Suprapubic skin (tissue), 4 donors: ENCODE measurements at regions not wholly inside any gene's neighbourhood (a gene's known extent, or its start where the extent isn't known, plus 50 kb on each side); places are given as distances from the start of the nearest gene placed in this dataset.

Experiments
- CTCF ChIP-seq, 2 donors: fragments of 200-600 bp in 1 of 2; fragments of 450-650 bp in 1 of 2; sonication (generic) in 1 of 2; IDR thresholded peaks; one replicate each; pipeline ENCODE4 v1.5.1; 2016 to 2019; ENCODE audit warnings: antibody characterized with exemption in 2 of 2, mild to moderate bottlenecking in 1 of 2, moderate library complexity in 1 of 2
- POLR2A ChIP-seq, 2 donors: fragments of 450-650 bp; IDR thresholded peaks; one replicate each; pipeline ENCODE4 v1.6.1; 2017; ENCODE audit warnings: antibody characterized with exemption in 2 of 2, mild to moderate bottlenecking in 2 of 2, moderate library complexity in 2 of 2
- POLR2AphosphoS5 ChIP-seq, 3 donors: sonication (generic); formaldehyde crosslinking; IDR thresholded peaks; one replicate each; pipeline ENCODE4 v1.6.1; 2017; ENCODE audit warnings: antibody characterized with exemption in 3 of 3

GRCh38 chrY:9027729-9028375 is 309.4 kb upstream of the TSPY4 start:
- TF ChIP-seq POLR2A (IDR thresholded peaks at IDR 0.05) (no peak), CTCF (IDR thresholded peaks at IDR 0.05) (no peak), POLR2AphosphoS5 (IDR thresholded peaks at IDR 0.05) (no peak)
